ENCODE measurements at regions not wholly inside any gene's neighbourhood (a gene's known extent, or its start where the extent isn't known, plus 50 kb on each side); places are given as distances from the start of the nearest gene placed in this dataset.
A peak's percentile ranks its signal among the peaks of the same experiment; 100 is the strongest.

DNA sequence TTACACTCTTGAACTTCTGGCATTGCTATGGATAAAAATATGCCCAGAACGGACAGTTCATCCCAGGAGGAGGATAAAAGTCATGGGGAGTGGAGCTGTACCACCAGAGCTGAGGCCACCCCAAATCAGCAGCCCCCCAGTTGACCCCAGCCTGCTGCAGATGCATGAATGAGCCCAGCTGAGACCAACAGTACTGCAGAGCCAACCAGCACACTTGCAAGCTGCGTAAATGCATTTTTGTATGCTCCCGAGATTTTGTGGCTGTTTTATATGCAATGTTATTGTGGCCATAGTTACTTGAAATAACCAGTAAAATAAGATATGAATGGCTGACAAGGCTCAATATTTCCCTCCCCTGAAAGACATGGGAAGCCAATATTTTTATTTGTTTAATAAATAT lies 264.6 kb downstream of the DUSP10 start:
- H3K27me3 ChIP-seq (ENCODE audit: insufficient read depth, low read length): no peaks in the 10 kb centered on the region; the same call in 1 of the 2 replicates
- no peak overlapping the region for H2AFZ ChIP-seq (ENCODE audit: low read length)
- H3K9ac ChIP-seq (ENCODE audit: low read length): no peak overlapping the region
- H4K20me1 ChIP-seq (ENCODE audit: insufficient read depth, low read length): no peaks in the 10 kb centered on the region
- TF ChIP-seq, protein P1, sequence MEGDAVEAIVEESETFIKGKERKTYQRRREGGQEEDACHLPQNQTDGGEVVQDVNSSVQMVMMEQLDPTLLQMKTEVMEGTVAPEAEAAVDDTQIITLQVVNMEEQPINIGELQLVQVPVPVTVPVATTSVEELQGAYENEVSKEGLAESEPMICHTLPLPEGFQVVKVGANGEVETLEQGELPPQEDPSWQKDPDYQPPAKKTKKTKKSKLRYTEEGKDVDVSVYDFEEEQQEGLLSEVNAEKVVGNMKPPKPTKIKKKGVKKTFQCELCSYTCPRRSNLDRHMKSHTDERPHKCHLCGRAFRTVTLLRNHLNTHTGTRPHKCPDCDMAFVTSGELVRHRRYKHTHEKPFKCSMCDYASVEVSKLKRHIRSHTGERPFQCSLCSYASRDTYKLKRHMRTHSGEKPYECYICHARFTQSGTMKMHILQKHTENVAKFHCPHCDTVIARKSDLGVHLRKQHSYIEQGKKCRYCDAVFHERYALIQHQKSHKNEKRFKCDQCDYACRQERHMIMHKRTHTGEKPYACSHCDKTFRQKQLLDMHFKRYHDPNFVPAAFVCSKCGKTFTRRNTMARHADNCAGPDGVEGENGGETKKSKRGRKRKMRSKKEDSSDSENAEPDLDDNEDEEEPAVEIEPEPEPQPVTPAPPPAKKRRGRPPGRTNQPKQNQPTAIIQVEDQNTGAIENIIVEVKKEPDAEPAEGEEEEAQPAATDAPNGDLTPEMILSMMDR (IDR thresholded peaks at IDR 0.05; ENCODE audit: low read length): no peak
- no peak for TF ChIP-seq EZH2 (IDR thresholded peaks at IDR 0.05; ENCODE audit: borderline replicate concordance, low read length)
- H3K79me2 ChIP-seq (ENCODE audit: insufficient read depth, low read length): no peaks in the 10 kb centered on the region
- no peak overlapping the region for H3K27ac ChIP-seq (ENCODE audit: low read depth, low read length, poor library complexity, severe bottlenecking)
- H3K9me2 ChIP-seq (ENCODE audit: low read depth, low read length): no peaks in the 10 kb centered on the region
- H3F3A ChIP-seq (ENCODE audit: insufficient read depth, low read length): no peaks in the 10 kb centered on the region
- peaks cover 18% of the 10 kb centered on the region for H3K4me1 ChIP-seq (ENCODE audit: insufficient read depth, low read length, severe bottlenecking)
- no peaks in the 10 kb centered on the region for H3K36me3 ChIP-seq (ENCODE audit: insufficient read depth, low read length)
- no peak overlapping the region for H3K4me3 ChIP-seq (ENCODE audit: low read depth, low read length, poor library complexity, severe bottlenecking)
- H3K4me2 ChIP-seq (ENCODE audit: low read length): no peak overlapping the region
- no peaks in the 10 kb centered on the region for H3K9me3 ChIP-seq (ENCODE audit: low read length)

DNA sequence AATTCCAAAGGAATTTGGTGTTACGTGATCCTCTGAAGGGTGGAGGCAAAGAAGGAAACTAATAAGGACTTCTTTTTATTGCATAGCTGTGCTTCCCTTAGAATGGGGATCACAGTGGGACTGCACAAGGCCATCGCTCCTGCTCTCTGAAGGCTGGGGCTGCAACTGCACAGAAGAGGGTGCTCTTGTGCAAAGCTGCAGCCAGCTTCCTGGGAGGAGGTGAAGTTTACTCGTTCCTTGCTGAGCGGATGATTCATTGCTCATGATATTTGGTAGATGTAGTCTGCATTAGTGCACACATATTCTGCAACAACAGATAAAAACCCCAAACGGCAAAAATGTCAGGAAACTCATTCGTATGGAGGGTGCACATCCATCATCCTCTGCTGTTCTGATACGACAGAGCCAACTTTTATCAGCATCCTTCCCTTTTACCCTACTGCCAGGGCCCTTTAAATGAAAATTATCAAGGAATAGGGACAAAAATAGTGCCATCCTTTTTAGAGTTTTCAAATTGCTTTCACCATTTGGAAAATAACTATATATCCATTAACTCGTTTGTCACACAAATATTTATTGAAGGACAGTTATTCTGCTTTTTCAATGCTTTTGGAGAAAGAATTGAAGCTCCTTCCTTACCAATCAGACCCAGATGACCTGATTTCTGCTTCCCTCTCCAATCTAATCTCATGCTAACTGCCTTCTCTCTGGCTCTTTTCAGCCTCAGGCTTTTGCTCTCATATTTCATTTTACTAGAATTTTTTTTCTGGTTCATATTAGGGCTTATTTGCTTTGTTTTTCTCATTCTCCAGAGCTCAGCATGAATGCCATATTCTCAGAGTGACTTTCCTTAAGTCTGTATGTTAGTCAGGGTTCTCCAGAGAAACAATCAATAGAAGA lies 263.6 kb downstream of the DUSP10 start:
- Histone ChIP-seq H3K9me3 (ENCODE audit: low read length) (no peaks in the 10 kb centered on the region), H3K27ac (ENCODE audit: low read depth, low read length, poor library complexity, severe bottlenecking) (no peak overlapping the region), H3K79me2 (ENCODE audit: insufficient read depth, low read length) (no peaks in the 10 kb centered on the region), H3K9ac (ENCODE audit: low read length) (no peak overlapping the region), H3K4me2 (ENCODE audit: low read length) (no peak overlapping the region), H3K9me2 (ENCODE audit: low read depth, low read length) (no peaks in the 10 kb centered on the region), H3F3A (ENCODE audit: insufficient read depth, low read length) (no peaks in the 10 kb centered on the region), H3K36me3 (ENCODE audit: insufficient read depth, low read length) (no peaks in the 10 kb centered on the region), H3K4me3 (ENCODE audit: low read depth, low read length, poor library complexity, severe bottlenecking) (no peak overlapping the region), H3K27me3 (ENCODE audit: insufficient read depth, low read length) (no peaks in the 10 kb centered on the region; the same call in 1 of the 2 replicates), H2AFZ (ENCODE audit: low read length) (no peak overlapping the region), H4K20me1 (ENCODE audit: insufficient read depth, low read length) (no peaks in the 10 kb centered on the region), H3K4me1 (ENCODE audit: insufficient read depth, low read length, severe bottlenecking) (peaks cover 28% of the 10 kb centered on the region)
- TF ChIP-seq, protein P1 (IDR thresholded peaks at IDR 0.05; ENCODE audit: low read length): peak; percentile 97
- TF ChIP-seq EZH2 (IDR thresholded peaks at IDR 0.05; ENCODE audit: borderline replicate concordance, low read length): no peak

GRCh38 chr1:221487781-221488524 lies 253.9 kb downstream of the DUSP10 start:
- no peak overlapping the region for H3K27ac ChIP-seq (ENCODE audit: low read depth, low read length, poor library complexity, severe bottlenecking)
- peaks cover 16% of the 10 kb centered on the region for H3K4me1 ChIP-seq (ENCODE audit: insufficient read depth, low read length, severe bottlenecking)
- H3K9me2 ChIP-seq (ENCODE audit: low read depth, low read length): no peaks in the 10 kb centered on the region
- no peaks in the 10 kb centered on the region for H3K9me3 ChIP-seq (ENCODE audit: low read length)
- no peak overlapping the region for H3K4me2 ChIP-seq (ENCODE audit: low read length)
- no peaks in the 10 kb centered on the region for H3K79me2 ChIP-seq (ENCODE audit: insufficient read depth, low read length)
- no peak overlapping the region for H3K4me3 ChIP-seq (ENCODE audit: low read depth, low read length, poor library complexity, severe bottlenecking)
- no peak for TF ChIP-seq EZH2 (IDR thresholded peaks at IDR 0.05; ENCODE audit: borderline replicate concordance, low read length)
- TF ChIP-seq, protein P1 (IDR thresholded peaks at IDR 0.05; ENCODE audit: low read length): no peak
- no peaks in the 10 kb centered on the region for H3K27me3 ChIP-seq (ENCODE audit: insufficient read depth, low read length)
- no peaks in the 10 kb centered on the region for H4K20me1 ChIP-seq (ENCODE audit: insufficient read depth, low read length)
- H3K9ac ChIP-seq (ENCODE audit: low read length): no peak overlapping the region
- H3K36me3 ChIP-seq (ENCODE audit: insufficient read depth, low read length): no peaks in the 10 kb centered on the region
- H3F3A ChIP-seq (ENCODE audit: insufficient read depth, low read length): no peaks in the 10 kb centered on the region
- H2AFZ ChIP-seq (ENCODE audit: low read length): no peak overlapping the region
